ENCODE measurements at regions not wholly inside any gene's neighbourhood (a gene's known extent, or its start where the extent isn't known, plus 50 kb on each side); places are given as distances from the start of the nearest gene placed in this dataset.
A peak's percentile ranks its signal among the peaks of the same experiment; 100 is the strongest.

GRCh38 chr5:142432369-142432863, 107.6 kb upstream of the SPRY4 start:
- DNase-seq = peak; percentile 91

- DNase-seq = no peak
These were observed 104.1 kb upstream of the SPRY4 start for GRCh38 chr5:142428773-142429473.

GRCh38 chr5:142428036-142428772, 103.4 kb upstream of the SPRY4 start:
- DNase-seq = no peak

GRCh38 chr5:142427529-142427928, 102.7 kb upstream of the SPRY4 start:
- DNase-seq = no peak

- no peak for DNase-seq
These were observed 102.2 kb upstream of the SPRY4 start for GRCh38 chr5:142427015-142427364.

- no peak for DNase-seq
These were observed 101.6 kb upstream of the SPRY4 start for GRCh38 chr5:142426129-142427014.

GRCh38 chr5:142425286-142426065, 100.7 kb upstream of the SPRY4 start:
- no peak for DNase-seq

GRCh38 chr5:142422429-142422828, 97.6 kb upstream of the SPRY4 start:
- DNase-seq = no peak

GRCh38 chr5:142421621-142422397, 97.0 kb upstream of the SPRY4 start:
- DNase-seq = no peak

GRCh38 chr5:142421228-142421617, 96.4 kb upstream of the SPRY4 start:
- no peak for DNase-seq

- no peak for DNase-seq
These were observed 95.9 kb upstream of the SPRY4 start for GRCh38 chr5:142420561-142421227.

GRCh38 chr5:142412581-142412980, 87.8 kb upstream of the SPRY4 start:
- no peak for DNase-seq

GRCh38 chr5:142411656-142412425, 87.0 kb upstream of the SPRY4 start:
- DNase-seq = no peak

GRCh38 chr5:142411103-142411502, 86.3 kb upstream of the SPRY4 start:
- DNase-seq = no peak

GRCh38 chr5:142408981-142409481, 84.2 kb upstream of the SPRY4 start:
- DNase-seq = no peak

- DNase-seq = no peak
These were observed 83.7 kb upstream of the SPRY4 start for GRCh38 chr5:142408536-142408935.

- DNase-seq = no peak
These were observed 81.1 kb upstream of the SPRY4 start for GRCh38 chr5:142405814-142406395.

GRCh38 chr5:142405023-142405422, 80.2 kb upstream of the SPRY4 start:
- no peak for DNase-seq

- no peak for DNase-seq
These were observed 79.2 kb upstream of the SPRY4 start for GRCh38 chr5:142404046-142404477.

GRCh38 chr5:142403583-142403982, 78.8 kb upstream of the SPRY4 start:
- DNase-seq = no peak
